NT2/D1 (cell line): ENCODE measurements at regions not wholly inside any gene's neighbourhood (a gene's known extent, or its start where the extent isn't known, plus 50 kb on each side); places are given as distances from the start of the nearest gene placed in this dataset.

Experiments used
- SUZ12 ChIP-seq: IDR thresholded peaks from 2 replicates; pipeline ENCODE4 v1.6.1; 2011; ENCODE audit not compliant: insufficient read length, insufficient read depth; ENCODE audit errors: extremely low read depth
- YY1 ChIP-seq: IDR thresholded peaks from 2 replicates; pipeline ENCODE4 v1.6.1; 2011; ENCODE audit not compliant: insufficient read length, insufficient read depth
- ZNF274 ChIP-seq: IDR thresholded peaks from 2 replicates; pipeline ENCODE4 v1.6.1; 2011; ENCODE audit warnings: mild to moderate bottlenecking, low read depth, low read length

- TF ChIP-seq ZNF274 (no peak), YY1 (no peak), SUZ12 (no peak)
Observed at GRCh38 chr13:111040830-111041229, 74.3 kb upstream of the ARHGEF7 start.
